Suprapubic skin (tissue), 3 donors: ENCODE measurements at regions not wholly inside any gene's neighbourhood (a gene's known extent, or its start where the extent isn't known, plus 50 kb on each side); places are given as distances from the start of the nearest gene placed in this dataset.

Source experiments
- CTCF ChIP-seq, 2 donors: fragments of 200-600 bp in 1 of 2; fragments of 450-650 bp in 1 of 2; sonication (generic) in 1 of 2; IDR thresholded peaks; one replicate each; pipeline ENCODE4 v1.5.1; 2016 to 2019; ENCODE audit warnings: antibody characterized with exemption in 2 of 2, mild to moderate bottlenecking in 1 of 2, moderate library complexity in 1 of 2
- POLR2A ChIP-seq, 2 donors: fragments of 450-650 bp; IDR thresholded peaks; one replicate each; pipeline ENCODE4 v1.6.1; 2017; ENCODE audit warnings: antibody characterized with exemption in 2 of 2, mild to moderate bottlenecking in 2 of 2, moderate library complexity in 2 of 2

- no peak for TF ChIP-seq CTCF (IDR thresholded peaks at IDR 0.05)
- TF ChIP-seq POLR2A (IDR thresholded peaks at IDR 0.05): no peak
These were observed 207.9 kb upstream of the FOXP2 start for GRCh38 chr7:114206688-114207087.
